ENCODE measurements at regions not wholly inside any gene's neighbourhood (a gene's known extent, or its start where the extent isn't known, plus 50 kb on each side); places are given as distances from the start of the nearest gene placed in this dataset.

DNA sequence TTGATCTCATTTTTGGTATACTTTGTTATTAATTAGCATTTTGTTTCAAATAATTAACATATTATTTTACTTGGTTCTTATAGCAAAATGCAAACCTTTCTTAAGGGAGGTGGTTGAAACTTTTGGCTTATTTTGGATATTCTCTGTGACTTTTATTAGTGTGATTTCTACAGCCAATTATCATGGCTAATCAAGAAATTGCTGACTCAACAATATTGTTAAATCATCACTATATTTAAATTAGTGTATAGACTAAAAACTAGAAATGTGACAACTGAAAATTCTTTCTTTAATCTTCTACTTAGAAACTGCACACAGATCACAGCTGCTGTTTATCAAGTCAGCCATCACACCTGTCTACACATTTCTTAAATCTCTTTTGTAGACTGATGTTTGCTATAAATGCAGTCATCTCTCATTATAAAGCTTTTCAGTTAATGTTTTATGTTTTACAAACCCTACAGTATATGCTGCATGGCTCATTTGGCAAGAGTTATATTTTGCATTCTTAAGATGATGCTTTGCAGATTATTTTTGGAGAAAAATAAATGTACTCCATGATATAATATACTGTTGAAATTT, 389.8 kb upstream of the PCDH10 start:
- intact Hi-C loops (cut with DNase I) = no loop called here

GRCh38 chr4:132763465-132763864, 385.6 kb upstream of the PCDH10 start:
- H3K27me3 ChIP-seq = no peaks in the 10 kb centered on the region
- H3K36me3 ChIP-seq = no peaks in the 10 kb centered on the region
- H3K9me3 ChIP-seq = no peaks in the 10 kb centered on the region
- TF ChIP-seq, protein P1, sequence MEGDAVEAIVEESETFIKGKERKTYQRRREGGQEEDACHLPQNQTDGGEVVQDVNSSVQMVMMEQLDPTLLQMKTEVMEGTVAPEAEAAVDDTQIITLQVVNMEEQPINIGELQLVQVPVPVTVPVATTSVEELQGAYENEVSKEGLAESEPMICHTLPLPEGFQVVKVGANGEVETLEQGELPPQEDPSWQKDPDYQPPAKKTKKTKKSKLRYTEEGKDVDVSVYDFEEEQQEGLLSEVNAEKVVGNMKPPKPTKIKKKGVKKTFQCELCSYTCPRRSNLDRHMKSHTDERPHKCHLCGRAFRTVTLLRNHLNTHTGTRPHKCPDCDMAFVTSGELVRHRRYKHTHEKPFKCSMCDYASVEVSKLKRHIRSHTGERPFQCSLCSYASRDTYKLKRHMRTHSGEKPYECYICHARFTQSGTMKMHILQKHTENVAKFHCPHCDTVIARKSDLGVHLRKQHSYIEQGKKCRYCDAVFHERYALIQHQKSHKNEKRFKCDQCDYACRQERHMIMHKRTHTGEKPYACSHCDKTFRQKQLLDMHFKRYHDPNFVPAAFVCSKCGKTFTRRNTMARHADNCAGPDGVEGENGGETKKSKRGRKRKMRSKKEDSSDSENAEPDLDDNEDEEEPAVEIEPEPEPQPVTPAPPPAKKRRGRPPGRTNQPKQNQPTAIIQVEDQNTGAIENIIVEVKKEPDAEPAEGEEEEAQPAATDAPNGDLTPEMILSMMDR (IDR thresholded peaks at IDR 0.05) = no peak
- TF ChIP-seq POLR2A (IDR thresholded peaks at IDR 0.05) = no peak
- intact Hi-C loops (cut with DNase I) = no loop called here
- no peak overlapping the region for H3K4me3 ChIP-seq
- WGBS, 2 donors = 50 to 72% methylated on average over 2 of the region's 2 CpGs
- no peak for DNase-seq
- H3K4me1 ChIP-seq = no peaks in the 10 kb centered on the region
- H3K27ac ChIP-seq = no peak overlapping the region

More for the DNA sequence above, 389.8 kb upstream of the PCDH10 start:
- H3K4me1 ChIP-seq = no peaks in the 10 kb centered on the region
- no peak overlapping the region for H3K27ac ChIP-seq
- H3K27me3 ChIP-seq = no peaks in the 10 kb centered on the region
- H3K9me3 ChIP-seq = no peaks in the 10 kb centered on the region
- no peak for DNase-seq
- TF ChIP-seq, protein P1 (IDR thresholded peaks at IDR 0.05) = no peak
- TF ChIP-seq POLR2A (IDR thresholded peaks at IDR 0.05) = no peak
- no peak overlapping the region for H3K4me3 ChIP-seq
- H3K36me3 ChIP-seq = no peaks in the 10 kb centered on the region

DNA sequence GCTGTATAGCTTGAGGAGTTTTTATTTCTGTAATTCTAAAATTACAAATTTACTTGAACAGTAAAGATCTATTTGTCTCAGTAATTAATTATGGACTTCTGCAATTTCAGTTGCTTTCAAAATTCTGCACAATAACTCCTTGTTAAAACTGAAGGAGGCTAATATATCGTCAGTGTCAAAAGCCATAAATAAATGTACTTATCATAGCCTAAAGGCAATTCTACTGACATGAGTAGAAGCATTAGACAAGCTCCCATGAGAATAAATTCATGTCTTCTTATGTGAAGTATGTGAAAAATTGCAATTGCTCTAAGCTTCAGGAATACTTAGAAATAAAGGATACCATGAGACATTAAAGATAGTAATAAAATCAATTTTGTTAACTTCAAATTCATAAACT, 381.2 kb upstream of the PCDH10 start:
- no peak for TF ChIP-seq POLR2A (IDR thresholded peaks at IDR 0.05)
- TF ChIP-seq, protein P1 (IDR thresholded peaks at IDR 0.05) = no peak
- Histone ChIP-seq H3K36me3 (no peaks in the 10 kb centered on the region), H3K27ac (no peak overlapping the region), H3K4me1 (no peaks in the 10 kb centered on the region), H3K27me3 (no peaks in the 10 kb centered on the region), H3K4me3 (no peak overlapping the region), H3K9me3 (no peaks in the 10 kb centered on the region)
- intact Hi-C loops (cut with DNase I) = no loop called here
- DNase-seq = no peak
- 55 to 71% methylated on average over 1 of the region's 1 CpG for WGBS, 2 donors

DNA sequence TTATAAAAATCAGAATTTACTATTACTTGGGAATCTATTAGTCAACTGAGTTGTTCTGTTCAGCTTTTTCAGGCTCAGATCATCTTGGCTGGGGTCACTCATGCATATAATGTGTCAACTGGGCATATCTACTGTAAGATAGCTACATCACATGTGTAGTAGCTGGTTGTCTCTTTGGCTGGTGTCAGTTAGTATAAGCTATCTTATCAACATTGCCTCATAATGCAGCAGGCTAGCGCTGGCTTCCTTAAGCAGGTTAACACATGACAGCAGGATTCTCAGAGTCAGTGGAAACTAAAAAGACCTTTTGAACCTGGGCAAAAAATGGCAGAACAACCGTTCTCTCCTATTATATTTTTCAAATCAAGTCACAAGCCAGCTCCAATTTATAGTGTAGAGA, 378.3 kb upstream of the PCDH10 start:
- Histone ChIP-seq H3K9me3 (no peaks in the 10 kb centered on the region), H3K4me1 (no peaks in the 10 kb centered on the region), H3K27ac (no peak overlapping the region), H3K36me3 (no peaks in the 10 kb centered on the region), H3K4me3 (no peak overlapping the region), H3K27me3 (no peaks in the 10 kb centered on the region)
- 38 to 67% methylated on average over 1 to 2 of the region's 2 CpGs for WGBS, 2 donors
- TF ChIP-seq POLR2A (IDR thresholded peaks at IDR 0.05) = no peak
- TF ChIP-seq, protein P1 (IDR thresholded peaks at IDR 0.05) = no peak
- DNase-seq = no peak
- intact Hi-C loops (cut with DNase I) = no loop called here

DNA sequence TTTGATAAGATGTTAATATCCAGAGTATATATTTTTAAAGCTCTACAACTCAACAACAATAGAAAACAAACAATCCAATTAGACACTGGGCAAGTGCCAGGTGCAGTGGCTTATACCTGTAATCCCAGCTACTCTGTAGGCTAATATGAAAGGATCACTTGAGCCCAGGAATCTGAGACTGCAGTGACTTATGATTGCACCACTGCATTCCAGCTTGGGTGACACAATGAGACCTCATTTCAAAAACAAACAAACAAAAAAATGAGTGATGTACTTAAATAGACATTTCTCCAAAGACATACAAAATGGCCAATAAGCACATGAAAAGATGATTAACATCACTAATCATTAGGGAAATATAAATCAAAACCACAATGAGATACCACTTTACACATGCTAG, 356.8 kb upstream of the PCDH10 start:
- H3K27me3 ChIP-seq = no peaks in the 10 kb centered on the region
- H3K4me1 ChIP-seq = no peaks in the 10 kb centered on the region
- intact Hi-C loops (cut with DNase I) = no loop called here
- H3K9me3 ChIP-seq = no peaks in the 10 kb centered on the region
- DNase-seq = no peak
- H3K36me3 ChIP-seq = no peaks in the 10 kb centered on the region
- no peak overlapping the region for H3K4me3 ChIP-seq
- TF ChIP-seq, protein P1 (IDR thresholded peaks at IDR 0.05) = no peak
- no peak for TF ChIP-seq POLR2A (IDR thresholded peaks at IDR 0.05)
- no peak overlapping the region for H3K27ac ChIP-seq

All from esophagus squamous epithelium (tissue), 5 donors.